ENCODE measurements at regions not wholly inside any gene's neighbourhood (a gene's known extent, or its start where the extent isn't known, plus 50 kb on each side); places are given as distances from the start of the nearest gene placed in this dataset.
"Not testable (repeated sequence)": the region's sequence is repeated elsewhere in the genome, so short reads cannot be mapped to it uniquely, and the experiment has no call there.

DNA sequence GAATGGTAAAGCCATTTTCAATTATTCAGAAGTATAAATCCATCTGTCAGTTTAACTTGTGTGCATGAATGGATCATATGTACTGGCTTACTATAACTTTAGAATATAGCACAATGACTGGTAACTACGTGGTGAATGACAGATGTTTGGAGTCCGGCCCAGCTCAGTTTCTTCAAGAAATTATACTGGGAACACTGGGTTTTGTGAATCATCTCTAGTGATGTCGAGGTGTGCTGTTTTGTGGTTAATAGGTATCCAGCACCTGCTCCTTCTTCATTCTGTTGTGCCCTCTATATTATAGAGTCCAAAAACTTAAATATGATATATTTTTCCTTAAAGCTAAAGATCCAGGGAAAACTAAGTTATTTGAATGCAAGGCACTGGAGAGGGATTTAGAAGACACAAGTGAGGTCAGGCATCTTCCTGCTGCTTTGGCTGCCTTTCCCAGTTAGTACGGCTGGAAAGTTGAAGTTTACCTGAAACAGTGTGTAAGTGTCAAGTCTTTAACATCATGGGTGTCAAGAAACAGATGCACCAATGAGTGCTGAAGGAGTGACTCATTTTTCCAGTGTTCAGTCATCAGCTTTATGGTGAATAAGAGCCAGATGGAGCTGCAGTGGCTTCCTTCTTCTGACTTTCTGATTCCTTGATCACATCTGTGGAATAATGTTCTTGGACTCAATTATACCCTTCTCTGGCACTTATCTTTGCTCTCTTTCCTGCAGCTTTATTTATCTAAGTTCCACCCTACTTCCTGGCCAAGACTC, 1079.5 kb upstream of the CELF4 start:
- no peak for DNase-seq

DNA sequence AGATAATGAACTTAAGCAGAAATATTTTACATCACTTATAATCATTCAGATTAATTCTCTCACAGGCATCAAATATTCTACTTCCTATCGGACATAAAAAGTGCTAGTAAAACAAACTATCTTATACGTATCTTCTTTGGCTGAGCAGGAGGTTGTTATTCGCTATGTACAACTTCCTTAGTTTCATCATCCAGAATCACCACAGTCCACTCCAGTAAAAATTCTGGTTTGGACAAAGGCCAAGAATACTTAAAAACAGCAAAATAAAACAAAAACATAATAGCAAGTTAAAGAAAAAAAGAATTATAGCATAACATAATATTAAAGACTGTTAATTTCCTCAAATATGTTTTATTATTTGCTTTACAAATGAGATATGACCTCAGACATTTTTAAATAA, 1077.1 kb upstream of the CELF4 start:
- no peak for DNase-seq

DNA sequence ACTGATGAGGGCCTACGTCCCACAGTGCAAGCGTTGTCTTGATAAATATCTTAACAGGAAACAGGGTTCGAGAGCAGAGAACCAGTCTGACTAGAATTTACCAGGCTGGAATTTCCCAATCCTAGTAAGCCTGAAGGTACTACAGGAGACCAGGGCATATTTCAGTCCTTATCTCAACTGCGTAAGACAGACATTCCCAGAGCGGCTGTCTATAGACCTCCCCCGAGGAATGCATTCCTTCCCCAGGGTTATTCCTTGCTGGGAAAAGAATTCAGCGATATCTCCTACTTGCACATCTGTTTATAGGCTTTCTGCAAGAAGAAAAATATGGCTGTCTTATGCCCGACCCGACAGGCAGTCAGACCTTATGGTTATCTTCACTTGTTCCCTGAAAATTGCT, 1074.1 kb upstream of the CELF4 start:
- DNase-seq, result not testable (repeated sequence)

DNA sequence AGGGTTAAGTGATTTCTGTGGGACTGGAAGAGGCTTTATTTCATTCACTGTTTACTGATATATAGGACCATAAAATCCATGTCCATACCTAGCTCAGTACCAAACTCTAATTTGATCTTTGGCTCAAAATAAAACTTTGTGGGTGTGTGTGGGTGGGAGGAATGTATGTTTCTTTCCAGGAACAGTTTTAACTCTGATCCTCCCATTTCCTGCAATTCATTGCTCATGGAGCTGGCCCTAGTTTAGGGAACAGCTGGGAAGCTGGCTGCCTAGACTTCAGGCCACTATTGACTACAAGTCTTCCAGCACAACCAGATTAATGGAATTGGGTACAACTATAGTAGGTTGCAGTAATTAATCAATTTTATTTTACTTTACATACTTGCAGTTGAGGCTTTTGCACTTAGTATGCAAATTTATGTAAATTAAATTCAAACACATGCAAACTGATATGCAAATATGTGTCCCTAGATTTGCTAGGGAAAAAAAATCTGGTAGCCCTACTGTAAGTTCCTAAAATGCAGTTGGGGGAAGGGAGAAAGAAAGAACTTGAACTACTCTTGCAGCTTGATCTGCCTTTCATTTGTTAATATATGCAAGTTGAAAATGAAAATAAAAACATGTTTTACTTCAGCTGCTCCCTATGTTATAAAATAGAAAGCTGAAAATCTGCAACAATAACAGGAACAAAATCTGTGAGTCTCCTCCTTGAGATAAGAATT, 1070.3 kb upstream of the CELF4 start:
- no peak for DNase-seq

DNA sequence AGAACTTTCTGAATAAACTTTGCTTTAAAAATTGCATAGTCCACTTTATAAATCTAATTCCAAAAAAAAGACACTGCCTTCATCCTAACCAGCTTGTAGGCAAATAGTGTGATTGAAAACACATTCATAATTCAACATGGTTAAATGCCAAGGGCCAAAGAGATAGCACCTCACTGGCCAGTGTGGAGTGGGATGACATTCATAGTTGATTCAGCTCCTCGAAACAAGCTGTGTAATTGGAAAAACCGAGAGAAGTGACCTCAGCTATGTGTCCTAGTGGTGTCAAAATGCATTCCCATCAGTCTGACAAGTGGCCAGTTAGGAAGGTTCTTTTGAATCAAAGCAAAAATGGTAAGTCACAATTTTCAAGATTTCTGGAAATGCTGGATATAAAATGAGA, 1068.5 kb upstream of the CELF4 start:
- no peak for DNase-seq

DNA sequence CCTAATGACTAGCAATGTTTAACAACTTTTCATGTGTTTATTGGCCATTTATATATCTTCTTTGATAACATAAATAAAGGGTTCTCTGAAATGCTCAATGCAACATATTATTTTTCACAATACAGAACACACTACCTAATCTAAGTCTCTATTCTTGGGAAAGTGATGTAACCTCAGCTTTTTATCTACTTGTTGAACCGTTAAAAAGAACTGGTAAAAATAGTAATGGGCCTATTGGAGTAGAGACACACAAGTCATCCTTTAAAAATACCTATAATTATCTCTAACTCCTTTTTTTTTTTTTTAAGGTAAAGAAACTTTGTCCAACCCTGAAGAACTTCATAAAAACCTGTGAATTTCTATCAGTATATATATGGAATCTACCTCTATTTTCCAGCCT, 1067.7 kb upstream of the CELF4 start:
- no peak for DNase-seq

DNA sequence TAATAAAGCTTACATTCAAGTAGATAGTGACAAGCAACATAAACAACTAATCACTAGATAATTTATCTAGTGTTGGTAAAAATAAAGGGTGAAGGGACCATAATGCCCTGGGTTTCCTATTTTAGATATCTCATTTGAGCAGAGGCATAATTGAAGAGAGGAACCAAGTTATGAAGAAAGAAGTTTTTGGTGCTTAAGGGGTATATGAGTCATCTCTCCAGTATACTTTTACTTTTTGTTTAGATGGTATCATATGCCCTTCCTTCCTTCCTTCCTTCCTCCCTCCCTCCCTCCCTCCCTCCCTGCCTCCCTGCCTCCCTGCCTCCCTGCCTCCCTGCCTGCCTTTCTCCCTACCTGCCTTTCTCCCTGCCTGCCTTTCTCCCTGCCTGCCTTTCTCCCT, 1053.5 kb upstream of the CELF4 start:
- DNase-seq, result no peak

DNA sequence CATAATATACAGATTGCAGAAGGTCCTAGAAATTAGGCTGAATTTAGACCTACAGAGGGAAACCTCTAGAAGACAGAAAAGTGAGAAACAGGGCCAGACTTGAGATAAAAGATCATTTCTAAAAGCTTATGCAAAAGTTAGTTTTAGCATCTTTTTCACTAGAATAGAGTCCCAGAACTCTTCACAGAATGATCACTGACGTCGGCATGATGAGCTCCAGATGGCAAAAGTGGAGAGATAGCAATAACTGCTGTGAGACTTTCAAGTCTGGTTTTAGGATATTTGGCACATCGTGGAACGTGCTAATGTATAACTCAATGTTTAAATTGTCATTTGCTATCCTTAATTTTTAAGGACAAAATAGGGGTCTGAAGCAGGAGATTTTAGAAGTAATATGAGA, 1050.7 kb upstream of the CELF4 start:
- no peak for DNase-seq

DNA sequence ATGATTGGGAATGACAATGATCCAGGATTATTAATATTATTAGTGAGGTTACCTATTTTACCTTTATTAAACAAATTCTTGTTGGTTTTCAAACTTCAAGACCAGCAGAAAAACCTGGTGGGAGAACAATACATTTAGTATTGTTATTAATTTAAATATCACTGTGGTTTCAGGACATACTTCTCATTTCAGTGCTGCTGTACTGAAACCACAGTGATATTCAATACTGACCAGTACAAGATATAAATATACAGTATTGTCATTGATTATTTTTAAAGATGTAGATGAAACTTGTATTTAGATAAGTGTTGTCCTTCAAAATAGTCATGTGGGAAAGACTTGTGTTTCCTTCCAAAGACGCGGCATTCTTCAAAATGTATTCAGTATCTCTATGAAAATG, 1047.3 kb upstream of the CELF4 start:
- no peak for DNase-seq

DNA sequence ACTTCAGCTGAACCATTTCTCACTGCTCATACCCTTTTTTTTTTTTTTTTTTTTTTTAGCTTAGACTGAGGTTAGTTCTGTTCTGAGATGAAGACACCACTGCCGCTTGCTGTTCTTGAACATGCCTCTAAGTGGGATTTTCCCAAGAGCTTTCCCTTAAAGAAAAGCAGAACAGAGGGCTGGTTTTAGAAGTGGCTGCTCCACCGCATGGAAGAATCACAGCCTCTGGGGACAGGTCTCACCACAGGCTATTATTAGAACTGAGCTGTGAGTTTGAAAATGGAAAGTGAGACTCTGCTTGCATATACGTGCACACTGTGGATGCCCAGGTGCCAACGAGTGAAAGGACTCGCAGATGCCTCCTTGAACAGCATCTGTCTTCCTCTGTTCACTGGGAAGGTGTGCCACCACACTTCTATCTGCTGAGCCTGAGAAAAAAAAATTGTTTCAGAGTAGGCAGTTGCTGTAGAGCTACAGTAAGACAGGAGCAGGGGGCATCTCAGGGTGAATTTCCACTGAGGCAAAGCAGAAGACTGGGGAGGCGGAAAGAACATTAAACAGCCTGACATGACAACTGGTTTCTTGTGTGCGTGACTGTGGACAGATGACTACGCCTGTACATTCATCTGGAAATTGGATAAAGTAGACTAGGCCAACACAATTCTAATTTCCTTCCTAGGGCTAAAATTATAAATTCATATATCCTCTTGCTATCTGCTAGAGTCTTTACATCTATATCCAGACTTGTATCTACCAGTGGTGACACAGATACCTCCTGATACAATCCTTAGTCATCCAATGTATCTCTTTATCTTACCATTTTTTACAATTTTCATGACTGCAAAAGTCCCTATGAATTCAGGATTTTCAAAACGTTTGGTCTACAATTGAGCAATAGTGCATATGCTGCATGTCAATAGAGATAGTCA, 1045.7 kb upstream of the CELF4 start:
- DNase-seq, result no peak

DNA sequence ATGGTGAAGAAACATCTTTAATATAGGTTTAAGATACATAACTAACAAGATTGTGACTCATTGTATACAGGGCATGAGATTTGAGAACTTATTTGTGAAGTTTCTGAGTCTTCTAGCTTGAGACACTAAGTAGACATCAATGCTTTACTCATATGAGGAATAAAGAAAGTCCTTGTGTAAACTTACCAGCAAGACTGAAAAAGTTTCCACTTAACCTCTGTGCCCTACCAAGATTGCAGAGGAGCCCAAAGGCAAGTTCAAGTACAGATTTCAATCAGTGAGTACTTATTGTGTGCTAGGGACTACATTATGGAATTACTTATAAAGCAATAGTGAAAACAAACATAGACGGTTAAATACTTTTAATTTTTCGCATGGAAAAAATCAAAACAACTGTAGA, 1041.2 kb upstream of the CELF4 start:
- DNase-seq, result no peak

DNA sequence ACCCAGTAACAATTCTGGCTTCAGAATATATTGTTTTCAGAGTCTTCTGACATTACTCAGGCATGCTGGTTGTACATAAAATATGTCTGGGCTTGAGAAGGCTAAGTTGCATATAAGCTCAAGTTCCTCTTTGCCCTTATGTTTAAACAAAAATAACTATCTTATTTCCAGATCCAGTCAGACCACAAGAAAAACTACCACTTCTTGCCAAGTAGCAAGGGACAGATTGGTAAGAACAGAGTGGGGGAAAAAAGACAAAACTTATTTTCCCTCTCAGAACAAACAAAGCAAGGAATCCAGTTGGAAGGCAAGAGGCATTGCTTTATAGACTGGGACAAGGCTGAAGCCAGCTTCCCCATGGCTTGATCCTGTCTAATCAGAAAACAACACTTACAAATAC, 1036.7 kb upstream of the CELF4 start:
- no peak for DNase-seq

DNA sequence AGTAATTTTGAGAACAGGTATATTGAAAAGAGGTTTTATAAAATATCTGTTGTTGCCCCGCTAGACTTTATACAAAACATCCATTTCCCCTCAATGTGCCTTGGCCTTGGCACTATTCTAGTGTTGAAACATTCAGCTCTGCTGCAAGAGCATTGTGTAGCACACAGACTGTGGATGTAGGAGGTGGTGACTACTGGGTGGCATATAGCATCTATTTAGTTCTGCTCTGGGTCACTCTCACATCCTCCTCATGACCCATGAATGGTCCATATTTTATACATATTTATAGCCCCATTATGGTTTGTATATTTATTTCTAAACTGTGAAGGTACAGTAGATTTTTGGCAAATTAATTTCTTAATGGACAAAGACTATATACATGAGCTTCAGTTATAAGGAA, 1022.0 kb upstream of the CELF4 start:
- DNase-seq, result no peak

DNA sequence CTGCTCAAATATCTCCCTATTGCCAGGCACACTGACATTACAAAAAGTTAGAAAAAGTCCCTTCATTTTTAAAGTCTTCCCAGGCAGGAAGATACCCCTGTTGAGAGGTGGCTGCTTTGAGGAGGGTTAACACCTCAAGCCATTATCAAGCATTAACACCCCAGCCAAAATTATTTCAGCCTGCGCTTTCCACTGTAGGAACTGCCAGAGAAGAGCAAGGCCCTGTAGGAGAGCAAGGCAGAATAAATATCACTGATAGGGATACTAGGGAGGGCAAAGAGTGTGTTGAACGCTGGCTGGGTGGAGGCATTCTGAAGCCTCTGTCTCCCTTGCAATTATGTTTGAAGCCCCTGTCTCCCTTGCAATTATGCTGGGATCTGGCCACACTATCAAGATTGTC, 1020.7 kb upstream of the CELF4 start:
- no peak for DNase-seq

DNA sequence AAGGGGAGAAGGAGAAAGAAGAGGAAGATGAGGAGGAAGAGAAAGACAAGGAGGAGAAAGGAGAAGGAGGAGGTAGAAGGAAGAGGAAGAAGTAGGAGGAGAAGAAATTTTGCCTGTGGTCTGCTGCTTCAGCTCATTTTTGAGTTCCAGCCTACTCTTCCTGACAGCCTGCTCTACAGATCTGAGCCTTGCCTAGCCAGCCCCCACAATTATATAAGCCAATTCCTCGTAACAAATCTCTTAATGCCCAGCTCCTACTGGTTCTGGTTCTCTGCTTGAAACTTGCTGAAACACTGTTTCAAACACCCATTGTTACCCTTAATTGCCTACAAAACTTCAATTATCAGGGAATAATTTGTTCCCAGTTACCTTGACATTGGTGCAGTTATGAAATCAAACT, 1014.2 kb upstream of the CELF4 start:
- no peak for DNase-seq

DNA sequence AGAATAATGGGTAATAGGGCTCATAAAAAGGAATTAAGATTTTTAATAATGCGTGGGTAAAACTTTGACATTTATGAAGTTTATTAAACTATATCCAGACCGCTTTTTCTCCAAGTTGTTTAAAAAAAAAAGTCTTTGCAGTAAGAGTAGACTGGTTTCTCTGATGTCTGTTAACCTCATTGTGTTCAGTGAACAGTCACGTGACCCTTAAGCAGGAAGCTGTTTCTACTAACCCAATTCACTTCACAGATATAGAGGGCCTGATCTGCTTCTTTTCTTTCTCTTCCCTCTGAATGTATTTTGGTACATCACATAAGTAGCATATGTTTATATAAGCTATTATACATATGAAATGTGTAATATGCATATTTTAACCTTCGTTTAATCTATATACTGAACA, 1011.3 kb upstream of the CELF4 start:
- DNase-seq, result no peak

DNA sequence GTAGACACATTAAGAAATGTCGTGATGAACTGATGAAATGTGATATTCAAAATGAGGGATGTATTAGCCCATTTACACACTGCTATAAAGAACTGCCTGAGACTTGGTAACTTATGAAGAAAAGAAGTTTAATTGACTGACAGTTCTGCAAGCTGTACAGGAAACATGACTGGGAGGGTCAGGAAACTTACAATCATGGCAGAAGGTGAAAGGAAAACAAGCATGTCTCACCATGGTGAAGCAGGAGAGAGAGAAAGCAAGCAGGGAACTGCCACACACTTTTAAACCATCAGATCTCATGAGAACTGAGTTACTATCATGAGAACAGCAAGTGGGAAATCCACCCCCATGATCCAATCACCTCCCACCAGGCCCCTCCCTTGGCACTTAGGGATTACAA, 1010.8 kb upstream of the CELF4 start:
- no peak for DNase-seq

DNA sequence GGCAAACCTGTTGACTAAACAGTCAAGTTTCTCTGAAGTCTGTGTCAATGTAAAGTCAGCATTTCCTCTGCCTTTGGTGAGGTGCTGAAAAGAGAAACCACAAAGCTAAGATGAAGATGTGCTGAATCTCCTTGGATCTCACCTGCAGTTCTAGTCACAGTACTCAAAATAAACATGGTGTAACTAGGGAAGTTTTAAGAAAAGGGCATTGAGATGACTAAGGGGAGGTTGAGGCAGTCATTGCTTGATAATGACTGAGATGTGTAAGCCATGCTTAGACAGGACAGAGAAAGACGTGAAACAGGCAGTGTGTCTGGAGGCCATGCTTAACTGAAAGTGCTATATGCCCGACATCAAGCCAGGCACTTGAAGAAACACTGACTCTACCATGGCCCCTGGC, 1010.0 kb upstream of the CELF4 start:
- no peak for DNase-seq

DNA sequence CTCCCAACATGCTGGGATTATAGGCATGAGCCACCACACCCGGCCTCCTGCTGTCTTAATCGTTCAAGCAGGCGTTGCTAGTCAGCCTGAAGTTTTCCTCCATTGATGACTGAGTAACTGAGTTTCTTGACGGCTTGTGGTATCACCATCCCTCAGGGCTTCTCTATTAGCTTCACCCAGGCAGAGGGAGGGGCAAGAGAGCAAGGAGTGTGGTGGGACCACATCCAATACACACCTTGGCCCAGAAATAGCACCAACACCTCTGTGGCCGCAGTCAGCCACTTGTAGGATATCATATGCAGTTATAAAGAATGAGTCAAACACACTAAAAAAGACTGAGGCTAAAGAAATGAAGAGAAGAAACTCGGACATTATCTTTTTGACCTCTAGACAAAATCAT, 1009.4 kb upstream of the CELF4 start:
- DNase-seq, result no peak

DNA sequence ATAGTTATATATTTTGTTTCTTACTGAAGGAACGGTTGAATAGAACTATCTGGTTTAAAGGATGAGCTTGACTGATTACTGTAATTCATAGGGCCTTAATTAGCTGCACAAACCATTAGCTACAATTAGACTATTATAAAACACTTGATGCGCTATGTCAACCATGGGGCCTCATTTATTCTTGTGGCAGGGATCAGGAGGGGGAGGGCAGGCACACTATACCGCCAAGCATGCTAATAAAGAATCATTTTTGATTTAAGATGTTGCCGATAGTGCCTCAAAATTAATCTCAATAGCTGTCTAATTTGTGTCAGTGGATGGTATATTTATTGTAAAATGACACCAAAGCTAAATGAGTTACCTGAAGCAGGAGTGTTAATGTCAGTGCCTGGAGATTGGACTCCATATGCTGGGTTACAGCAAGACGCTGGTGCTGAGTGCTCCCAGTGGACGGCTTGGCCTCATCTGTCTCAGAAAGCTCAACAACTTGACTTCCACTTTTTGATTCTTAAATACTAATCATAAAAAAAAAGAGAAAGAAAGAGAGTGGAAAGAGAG, 1007.0 kb upstream of the CELF4 start:
- DNase-seq, result peak; percentile 89

DNA sequence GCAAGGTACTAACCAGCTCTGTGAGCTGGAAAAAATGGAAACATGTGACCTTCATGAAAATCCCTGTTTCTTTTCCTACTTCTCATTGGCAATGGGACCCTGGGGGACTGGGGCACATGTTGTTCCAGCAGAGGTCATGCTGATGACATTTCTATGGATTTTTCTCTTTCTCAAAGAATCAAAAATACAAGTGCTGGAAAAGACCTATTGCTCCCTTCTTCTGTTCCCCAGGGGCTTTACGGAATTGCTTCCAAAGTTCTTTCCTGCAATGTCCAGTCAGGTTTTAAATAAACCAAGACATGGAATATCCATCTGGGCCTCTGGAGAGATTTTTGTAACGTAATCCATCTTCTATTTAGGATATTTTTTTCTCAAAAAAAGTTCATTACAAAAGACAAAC, 1006.1 kb upstream of the CELF4 start:
- no peak for DNase-seq

DNA sequence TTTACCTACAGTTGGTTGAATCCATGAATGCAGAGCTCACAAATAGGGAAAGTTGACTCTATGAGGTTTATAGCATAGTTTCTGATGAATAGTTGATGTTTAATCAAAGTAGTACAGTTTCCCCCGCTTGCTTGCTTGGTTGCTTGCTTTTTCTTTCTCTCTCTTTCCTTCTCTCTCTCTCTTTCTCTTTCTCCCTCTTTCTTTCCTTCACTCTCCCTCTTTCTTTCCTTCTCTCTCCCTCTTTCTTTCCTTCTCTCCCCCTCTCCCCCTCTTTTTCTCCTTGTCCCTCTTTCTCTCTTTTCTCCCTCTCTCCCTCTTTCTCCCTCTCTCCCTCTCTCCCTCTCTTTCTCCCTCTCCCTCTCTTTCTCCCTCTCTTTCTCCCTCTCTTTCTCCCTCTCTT, 999.9 kb upstream of the CELF4 start:
- no peak for DNase-seq

DNA sequence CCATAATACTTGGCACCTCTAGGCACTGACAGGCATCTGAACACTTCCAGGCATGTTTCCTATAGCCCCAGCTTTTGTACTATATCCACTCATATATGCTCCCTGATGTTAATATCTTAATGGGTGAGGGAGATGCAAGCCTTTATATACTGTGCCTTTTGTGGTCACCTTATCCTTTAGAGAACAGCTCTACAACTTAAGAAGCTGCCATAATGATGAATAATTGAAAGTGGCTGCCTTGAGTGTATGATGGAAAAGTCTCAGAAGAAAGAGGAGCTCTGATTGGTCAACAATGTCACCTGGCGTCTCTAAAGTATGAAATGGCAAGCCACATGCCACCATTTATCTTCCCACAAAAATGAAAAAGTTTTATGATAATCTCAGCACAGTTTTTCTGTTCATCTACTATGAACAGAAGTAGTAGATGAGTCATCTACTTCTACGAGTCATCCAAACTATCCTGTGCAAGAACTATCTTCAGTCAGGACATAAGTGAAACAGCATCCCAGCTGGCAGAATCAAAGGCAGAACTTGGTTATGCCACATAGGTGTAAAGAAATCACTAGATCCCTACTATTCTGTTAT, 997.9 kb upstream of the CELF4 start:
- DNase-seq, result no peak

Data from NCI-H146 (cell line).